ENCODE measurements at regions not wholly inside any gene's neighbourhood (a gene's known extent, or its start where the extent isn't known, plus 50 kb on each side); places are given as distances from the start of the nearest gene placed in this dataset.

DNA sequence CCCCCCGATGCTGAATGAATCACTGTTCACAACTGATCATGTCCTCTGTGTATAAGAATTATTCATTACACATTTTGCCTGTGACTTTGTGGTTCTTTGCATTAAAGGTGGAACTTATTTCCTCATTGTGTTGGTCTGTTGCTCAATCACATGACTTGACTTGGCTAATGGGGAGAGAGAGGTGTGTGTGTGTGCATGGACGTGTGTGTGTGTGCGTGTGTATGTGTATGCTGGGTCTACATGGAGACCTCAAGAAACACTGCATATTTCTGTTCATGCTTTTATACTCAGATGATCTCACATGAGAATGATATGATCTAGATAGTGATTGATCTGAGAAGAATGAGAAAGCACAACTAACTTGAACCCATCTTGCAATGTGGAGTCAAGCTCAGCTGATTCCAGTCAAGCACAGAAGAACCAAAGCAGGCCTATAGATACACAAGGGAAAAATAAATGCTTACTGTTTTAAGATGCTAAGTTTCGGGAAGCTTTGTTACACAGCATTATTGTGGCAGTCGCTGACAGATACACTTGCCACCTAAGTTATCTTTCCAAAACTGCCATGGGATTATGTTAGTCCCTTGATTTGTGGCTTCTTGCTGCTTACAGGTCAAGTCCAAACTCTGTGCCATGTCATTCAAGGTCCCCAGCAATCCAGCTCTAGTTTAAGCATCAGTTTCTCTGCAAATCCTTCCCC lies 167.9 kb upstream of the ZFHX3 start:
- Histone ChIP-seq H3K4me2 (ENCODE audit: low read depth, low read length) (no peak overlapping the region), H3K27ac (ENCODE audit: extremely low read length, insufficient read depth, low read length) (no peak overlapping the region), H2AFZ (ENCODE audit: low read length) (no peak overlapping the region), H3K79me2 (ENCODE audit: insufficient read depth, low read length) (no peaks in the 10 kb centered on the region), H4K20me1 (ENCODE audit: insufficient read depth, low read length) (no peaks in the 10 kb centered on the region), H3K4me3 (replicated peaks in 1 of 3; ENCODE audit: insufficient read depth in 1 of 3, low read depth in 2 of 3, low read length in 3 of 3) (no peak overlapping the region), H3K9me3 (ENCODE audit: low read length) (peaks cover 7% of the 10 kb centered on the region), H3K9ac (ENCODE audit: insufficient read depth, low read depth, low read length) (no peak overlapping the region), H3K27me3 (ENCODE audit: control insufficient read depth in 1 of 2, insufficient read depth in 2 of 2, low read length in 2 of 2) (peaks cover 0 to 4% of the 10 kb centered on the region in 2 experiments; a peak in 1 of 5 replicates), H3K4me1 (ENCODE audit: insufficient read depth, low read length) (peaks cover 12% of the 10 kb centered on the region), H3K36me3 (replicated peaks in 1 of 2; ENCODE audit: control insufficient read depth in 1 of 2, insufficient read depth in 2 of 2, low read length in 2 of 2) (no peaks in the 10 kb centered on the region)
- FAIRE-seq: no peak
- intact Hi-C loops (cut with micrococcal nuclease; ENCODE audit: unreplicated experiment) (no loop called here), in situ Hi-C loops (cut with HindIII; ENCODE audit: extremely low pct_ligation_motif_present, low pct_unique_long_range_greater_than_20kb) (no loop called here)
- DNase-seq (ENCODE audit: low spot score): no peak
- TF ChIP-seq ZNF335 (CRISPR knock-in tag; IDR thresholded peaks at IDR 0.05): no peak
- peak; percentile 52; the same call in 1 of the 2 replicates for TF ChIP-seq CEBPB (IDR thresholded peaks at IDR 0.05; ENCODE audit: borderline replicate concordance, low read depth, low read length)
- no peak for TF ChIP-seq DNMT3B (CRISPR knock-in tag; conservative IDR thresholded peaks at IDR 0.05)
- no peak for TF ChIP-seq ATF7 (IDR thresholded peaks at IDR 0.05)
- no peak for TF ChIP-seq ATF7 (CRISPR knock-in tag; IDR thresholded peaks at IDR 0.05)
- TF ChIP-seq, protein P1, sequence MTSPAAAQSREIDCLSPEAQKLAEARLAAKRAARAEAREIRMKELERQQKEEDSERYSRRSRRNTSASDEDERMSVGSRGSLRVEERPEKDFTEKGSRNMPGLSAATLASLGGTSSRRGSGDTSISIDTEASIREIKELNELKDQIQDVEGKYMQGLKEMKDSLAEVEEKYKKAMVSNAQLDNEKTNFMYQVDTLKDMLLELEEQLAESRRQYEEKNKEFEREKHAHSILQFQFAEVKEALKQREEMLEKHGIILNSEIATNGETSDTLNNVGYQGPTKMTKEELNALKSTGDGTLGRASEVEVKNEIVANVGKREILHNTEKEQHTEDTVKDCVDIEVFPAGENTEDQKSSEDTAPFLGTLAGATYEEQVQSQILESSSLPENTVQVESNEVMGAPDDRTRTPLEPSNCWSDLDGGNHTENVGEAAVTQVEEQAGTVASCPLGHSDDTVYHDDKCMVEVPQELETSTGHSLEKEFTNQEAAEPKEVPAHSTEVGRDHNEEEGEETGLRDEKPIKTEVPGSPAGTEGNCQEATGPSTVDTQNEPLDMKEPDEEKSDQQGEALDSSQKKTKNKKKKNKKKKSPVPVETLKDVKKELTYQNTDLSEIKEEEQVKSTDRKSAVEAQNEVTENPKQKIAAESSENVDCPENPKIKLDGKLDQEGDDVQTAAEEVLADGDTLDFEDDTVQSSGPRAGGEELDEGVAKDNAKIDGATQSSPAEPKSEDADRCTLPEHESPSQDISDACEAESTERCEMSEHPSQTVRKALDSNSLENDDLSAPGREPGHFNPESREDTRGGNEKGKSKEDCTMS (CRISPR knock-in tag; conservative IDR thresholded peaks at IDR 0.05): no peak
- TF ChIP-seq, protein P2, sequence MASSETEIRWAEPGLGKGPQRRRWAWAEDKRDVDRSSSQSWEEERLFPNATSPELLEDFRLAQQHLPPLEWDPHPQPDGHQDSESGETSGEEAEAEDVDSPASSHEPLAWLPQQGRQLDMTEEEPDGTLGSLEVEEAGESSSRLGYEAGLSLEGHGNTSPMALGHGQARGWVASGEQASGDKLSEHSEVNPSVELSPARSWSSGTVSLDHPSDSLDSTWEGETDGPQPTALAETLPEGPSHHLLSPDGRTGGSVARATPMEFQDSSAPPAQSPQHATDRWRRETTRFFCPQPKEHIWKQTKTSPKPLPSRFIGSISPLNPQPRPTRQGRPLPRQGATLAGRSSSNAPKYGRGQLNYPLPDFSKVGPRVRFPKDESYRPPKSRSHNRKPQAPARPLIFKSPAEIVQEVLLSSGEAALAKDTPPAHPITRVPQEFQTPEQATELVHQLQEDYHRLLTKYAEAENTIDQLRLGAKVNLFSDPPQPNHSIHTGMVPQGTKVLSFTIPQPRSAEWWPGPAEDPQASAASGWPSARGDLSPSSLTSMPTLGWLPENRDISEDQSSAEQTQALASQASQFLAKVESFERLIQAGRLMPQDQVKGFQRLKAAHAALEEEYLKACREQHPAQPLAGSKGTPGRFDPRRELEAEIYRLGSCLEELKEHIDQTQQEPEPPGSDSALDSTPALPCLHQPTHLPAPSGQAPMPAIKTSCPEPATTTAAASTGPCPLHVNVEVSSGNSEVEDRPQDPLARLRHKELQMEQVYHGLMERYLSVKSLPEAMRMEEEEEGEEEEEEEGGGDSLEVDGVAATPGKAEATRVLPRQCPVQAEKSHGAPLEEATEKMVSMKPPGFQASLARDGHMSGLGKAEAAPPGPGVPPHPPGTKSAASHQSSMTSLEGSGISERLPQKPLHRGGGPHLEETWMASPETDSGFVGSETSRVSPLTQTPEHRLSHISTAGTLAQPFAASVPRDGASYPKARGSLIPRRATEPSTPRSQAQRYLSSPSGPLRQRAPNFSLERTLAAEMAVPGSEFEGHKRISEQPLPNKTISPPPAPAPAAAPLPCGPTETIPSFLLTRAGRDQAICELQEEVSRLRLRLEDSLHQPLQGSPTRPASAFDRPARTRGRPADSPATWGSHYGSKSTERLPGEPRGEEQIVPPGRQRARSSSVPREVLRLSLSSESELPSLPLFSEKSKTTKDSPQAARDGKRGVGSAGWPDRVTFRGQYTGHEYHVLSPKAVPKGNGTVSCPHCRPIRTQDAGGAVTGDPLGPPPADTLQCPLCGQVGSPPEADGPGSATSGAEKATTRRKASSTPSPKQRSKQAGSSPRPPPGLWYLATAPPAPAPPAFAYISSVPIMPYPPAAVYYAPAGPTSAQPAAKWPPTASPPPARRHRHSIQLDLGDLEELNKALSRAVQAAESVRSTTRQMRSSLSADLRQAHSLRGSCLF (CRISPR knock-in tag; IDR thresholded peaks at IDR 0.05; ENCODE audit: borderline replicate concordance): no peak
- no peak for TF ChIP-seq CBX2 (IDR thresholded peaks at IDR 0.05; ENCODE audit: low read depth, low read length)
- no peak for TF ChIP-seq CBX2 (CRISPR knock-in tag; IDR thresholded peaks at IDR 0.05; ENCODE audit: low read depth)
- TF ChIP-seq ARNT2 (CRISPR knock-in tag; IDR thresholded peaks at IDR 0.05; ENCODE audit: low read depth): no peak
- no peak for TF ChIP-seq NFYB (CRISPR knock-in tag; IDR thresholded peaks at IDR 0.05)
- TF ChIP-seq RBAK (CRISPR knock-in tag; IDR thresholded peaks at IDR 0.05): peak; percentile 98
- TF ChIP-seq, protein P3, sequence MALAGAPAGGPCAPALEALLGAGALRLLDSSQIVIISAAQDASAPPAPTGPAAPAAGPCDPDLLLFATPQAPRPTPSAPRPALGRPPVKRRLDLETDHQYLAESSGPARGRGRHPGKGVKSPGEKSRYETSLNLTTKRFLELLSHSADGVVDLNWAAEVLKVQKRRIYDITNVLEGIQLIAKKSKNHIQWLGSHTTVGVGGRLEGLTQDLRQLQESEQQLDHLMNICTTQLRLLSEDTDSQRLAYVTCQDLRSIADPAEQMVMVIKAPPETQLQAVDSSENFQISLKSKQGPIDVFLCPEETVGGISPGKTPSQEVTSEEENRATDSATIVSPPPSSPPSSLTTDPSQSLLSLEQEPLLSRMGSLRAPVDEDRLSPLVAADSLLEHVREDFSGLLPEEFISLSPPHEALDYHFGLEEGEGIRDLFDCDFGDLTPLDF (CRISPR knock-in tag; IDR thresholded peaks at IDR 0.05): no peak
- TF ChIP-seq SRF (IDR thresholded peaks at IDR 0.05; ENCODE audit: low read depth, low read length): no peak
- no peak for TF ChIP-seq KLF16 (CRISPR knock-in tag; IDR thresholded peaks at IDR 0.05)
- ATAC-seq: no peak
- WGBS (ENCODE audit: low lambda C conversion rate): 34% methylated on average over 5 of the region's 5 CpGs
- CTCF ChIA-PET (ENCODE audit: low intra/inter-chr PET ratio, low total read pairs): no interaction called here
- POLR2A ChIA-PET: no interaction called here
- BruUV-seq (replicated peaks): no TSS peak

Measured in HepG2 (cell line).